ENCODE measurements at regions not wholly inside any gene's neighbourhood (a gene's known extent, or its start where the extent isn't known, plus 50 kb on each side); places are given as distances from the start of the nearest gene placed in this dataset.

DNA sequence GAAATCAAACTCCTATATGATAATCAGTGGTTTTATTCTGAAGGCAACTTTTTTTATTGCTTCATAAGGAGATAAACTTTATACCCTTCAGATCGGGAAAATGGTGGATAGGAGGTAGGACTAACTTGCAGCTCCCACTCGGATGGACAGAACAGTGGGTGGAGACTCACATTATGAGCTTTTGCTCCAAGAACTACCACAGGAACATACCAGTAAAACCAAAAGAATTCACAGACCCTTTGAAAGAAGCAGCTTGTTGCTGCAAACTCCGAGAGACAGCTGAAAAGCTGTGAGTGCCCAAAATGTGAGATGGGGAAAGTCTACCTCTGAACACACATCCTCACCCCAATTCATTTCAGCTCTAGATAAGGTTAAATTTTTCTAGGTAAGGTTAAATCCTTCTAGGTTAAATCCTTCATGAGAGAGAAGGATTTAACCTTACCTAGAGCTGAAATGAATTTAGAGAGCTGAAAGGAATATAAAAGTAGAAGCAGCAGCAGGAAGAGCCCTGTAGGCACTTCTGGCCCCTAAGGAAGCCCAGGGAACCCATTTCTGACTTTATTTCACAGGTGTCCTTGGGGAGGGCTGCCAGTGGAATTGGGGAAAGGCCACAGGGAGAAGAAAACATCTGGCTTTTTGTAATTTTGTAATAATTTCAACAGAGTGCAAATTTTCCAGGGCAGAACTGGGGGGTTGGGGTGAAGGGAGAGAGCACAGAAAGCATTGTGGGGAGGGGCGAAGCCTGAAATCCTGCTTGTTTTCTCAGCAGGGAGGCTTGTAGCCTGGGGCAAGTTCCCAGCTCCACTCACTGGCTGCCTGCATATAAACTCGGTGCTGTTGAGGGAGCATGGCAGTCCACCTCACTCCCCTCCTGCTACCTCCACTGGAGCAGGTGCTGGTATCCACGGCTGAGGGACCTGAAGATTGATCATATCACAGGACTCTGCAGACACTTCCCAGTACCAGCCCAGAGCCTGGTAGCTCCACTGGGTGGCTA is 65.9 kb upstream of the HCRTR2 start:
- DNase-seq (ENCODE audit: low spot score) = no peak
- Histone ChIP-seq H3K4me1 (ENCODE audit: control insufficient read depth in 4 of 4, insufficient read depth in 4 of 4, low read length in 3 of 4) (no peaks in the 10 kb centered on the region), H3K27ac (ENCODE audit: low read depth in 1 of 2, low read length in 2 of 2) (no peak overlapping the region), H3K36me3 (ENCODE audit: control insufficient read depth in 4 of 4, insufficient read depth in 3 of 4, low read depth in 1 of 4, low read length in 3 of 4) (no peaks in the 10 kb centered on the region), H3K4me3 (ENCODE audit: low read depth in 1 of 3, low read length in 3 of 3) (no peak overlapping the region), H3K9ac (ENCODE audit: low read depth in 1 of 2, low read length in 2 of 2) (no peak overlapping the region), H3K9me3 (ENCODE audit: control insufficient read depth in 4 of 4, low read length in 3 of 4) (no peaks in the 10 kb centered on the region), H3K27me3 (ENCODE audit: control insufficient read depth in 4 of 4, insufficient read depth in 4 of 4, low read length in 3 of 4) (no peaks in the 10 kb centered on the region)
- TF ChIP-seq FOXA2 (IDR thresholded peaks at IDR 0.05) (no peak), RXRA (IDR thresholded peaks at IDR 0.05) (no peak), FOXA1 (IDR thresholded peaks at IDR 0.05) (no peak), TAF1 (conservative IDR thresholded peaks at IDR 0.05) (no peak), ZBTB33 (IDR thresholded peaks at IDR 0.05) (no peak), ATF3 (IDR thresholded peaks at IDR 0.05) (no peak), GABPA (IDR thresholded peaks at IDR 0.05 in 1 of 2, conservative IDR thresholded peaks at IDR 0.05 in 1 of 2) (no peak), NR2F2 (IDR thresholded peaks at IDR 0.05) (no peak), HNF4G (IDR thresholded peaks at IDR 0.05) (no peak), MAX (IDR thresholded peaks at IDR 0.05) (no peak), RAD21 (IDR thresholded peaks at IDR 0.05) (no peak), HNF4A (conservative IDR thresholded peaks at IDR 0.05) (no peak), EGR1 (IDR thresholded peaks at IDR 0.05; ENCODE audit: low read depth in 2 of 2) (no peak), CTCF (IDR thresholded peaks at IDR 0.05; ENCODE audit: low read depth, low read length, missing input control) (no peak), YY1 (IDR thresholded peaks at IDR 0.05) (no peak), SP1 (IDR thresholded peaks at IDR 0.05) (no peak), JUND (IDR thresholded peaks at IDR 0.05) (no peak)
- TF ChIP-seq, protein P1, sequence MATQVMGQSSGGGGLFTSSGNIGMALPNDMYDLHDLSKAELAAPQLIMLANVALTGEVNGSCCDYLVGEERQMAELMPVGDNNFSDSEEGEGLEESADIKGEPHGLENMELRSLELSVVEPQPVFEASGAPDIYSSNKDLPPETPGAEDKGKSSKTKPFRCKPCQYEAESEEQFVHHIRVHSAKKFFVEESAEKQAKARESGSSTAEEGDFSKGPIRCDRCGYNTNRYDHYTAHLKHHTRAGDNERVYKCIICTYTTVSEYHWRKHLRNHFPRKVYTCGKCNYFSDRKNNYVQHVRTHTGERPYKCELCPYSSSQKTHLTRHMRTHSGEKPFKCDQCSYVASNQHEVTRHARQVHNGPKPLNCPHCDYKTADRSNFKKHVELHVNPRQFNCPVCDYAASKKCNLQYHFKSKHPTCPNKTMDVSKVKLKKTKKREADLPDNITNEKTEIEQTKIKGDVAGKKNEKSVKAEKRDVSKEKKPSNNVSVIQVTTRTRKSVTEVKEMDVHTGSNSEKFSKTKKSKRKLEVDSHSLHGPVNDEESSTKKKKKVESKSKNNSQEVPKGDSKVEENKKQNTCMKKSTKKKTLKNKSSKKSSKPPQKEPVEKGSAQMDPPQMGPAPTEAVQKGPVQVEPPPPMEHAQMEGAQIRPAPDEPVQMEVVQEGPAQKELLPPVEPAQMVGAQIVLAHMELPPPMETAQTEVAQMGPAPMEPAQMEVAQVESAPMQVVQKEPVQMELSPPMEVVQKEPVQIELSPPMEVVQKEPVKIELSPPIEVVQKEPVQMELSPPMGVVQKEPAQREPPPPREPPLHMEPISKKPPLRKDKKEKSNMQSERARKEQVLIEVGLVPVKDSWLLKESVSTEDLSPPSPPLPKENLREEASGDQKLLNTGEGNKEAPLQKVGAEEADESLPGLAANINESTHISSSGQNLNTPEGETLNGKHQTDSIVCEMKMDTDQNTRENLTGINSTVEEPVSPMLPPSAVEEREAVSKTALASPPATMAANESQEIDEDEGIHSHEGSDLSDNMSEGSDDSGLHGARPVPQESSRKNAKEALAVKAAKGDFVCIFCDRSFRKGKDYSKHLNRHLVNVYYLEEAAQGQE (IDR thresholded peaks at IDR 0.05) = no peak
- 43% methylated on average over 6 of the region's 6 CpGs for WGBS
